GM23338 (cell line): ENCODE measurements at regions not wholly inside any gene's neighbourhood (a gene's known extent, or its start where the extent isn't known, plus 50 kb on each side); places are given as distances from the start of the nearest gene placed in this dataset.

Experiments
- CTCF ChIP-seq, 2 experiments: fragments of 200-600 bp in 1 of 2; sonication (generic) in 1 of 2; conservative IDR thresholded peaks; 2 replicates each; pipeline versions ENCODE4 v1.5.1 to v1.6.1; 2016 to 2017; ENCODE audit warnings: antibody characterized with exemption in 2 of 2, low read depth in 2 of 2, mild to moderate bottlenecking in 2 of 2, moderate library complexity in 1 of 2
- POLR2AphosphoS5 ChIP-seq: IDR thresholded peaks from 2 replicates; pipeline ENCODE4 v1.6.1; 2016; ENCODE audit warnings: antibody characterized with exemption, low read depth

DNA sequence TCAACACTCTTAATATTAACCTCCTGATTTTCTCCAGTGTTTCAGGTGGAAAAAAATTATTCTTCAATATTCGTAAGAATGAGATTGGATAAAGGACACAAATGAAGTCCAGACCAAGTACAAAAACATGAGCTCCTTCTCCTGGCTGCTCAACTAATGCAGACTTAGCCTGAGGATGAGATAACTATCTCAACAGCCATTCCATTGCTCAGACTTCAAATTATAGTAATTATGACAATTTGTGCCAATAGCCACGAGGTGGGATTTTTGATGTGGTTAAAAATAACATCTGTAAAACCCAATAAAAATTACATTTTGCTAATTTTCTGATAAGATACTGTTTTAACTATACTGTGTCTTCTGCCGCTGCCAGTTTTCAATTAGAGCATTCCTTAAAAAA is 323.6 kb downstream of the SOX2 start:
- TF ChIP-seq CTCF (conservative IDR thresholded peaks at IDR 0.05; ENCODE audit: low read depth in 2 of 2) (no peak), POLR2AphosphoS5 (no peak)
